C4-2B (cell line): ENCODE measurements at regions not wholly inside any gene's neighbourhood (a gene's known extent, or its start where the extent isn't known, plus 50 kb on each side); places are given as distances from the start of the nearest gene placed in this dataset.
A peak's percentile ranks its signal among the peaks of the same experiment; 100 is the strongest.
"Not testable (repeated sequence)": the region's sequence is repeated elsewhere in the genome, so short reads cannot be mapped to it uniquely, and the experiment has no call there.

Experiments
- H3K27ac ChIP-seq: fragments of 450-650 bp; 2 replicates; pipeline ENCODE4 v1.5.1; 2017
- ZFX ChIP-seq: fragments of 450-650 bp; IDR thresholded peaks from 2 replicates; pipeline ENCODE4 v1.6.1; 2017
- TF ChIP-seq, protein P1 (sequence below): fragments of 450-650 bp; conservative IDR thresholded peaks from 2 replicates; pipeline ENCODE4 v1.5.1; 2017; ENCODE audit warnings: mild to moderate bottlenecking

DNA sequence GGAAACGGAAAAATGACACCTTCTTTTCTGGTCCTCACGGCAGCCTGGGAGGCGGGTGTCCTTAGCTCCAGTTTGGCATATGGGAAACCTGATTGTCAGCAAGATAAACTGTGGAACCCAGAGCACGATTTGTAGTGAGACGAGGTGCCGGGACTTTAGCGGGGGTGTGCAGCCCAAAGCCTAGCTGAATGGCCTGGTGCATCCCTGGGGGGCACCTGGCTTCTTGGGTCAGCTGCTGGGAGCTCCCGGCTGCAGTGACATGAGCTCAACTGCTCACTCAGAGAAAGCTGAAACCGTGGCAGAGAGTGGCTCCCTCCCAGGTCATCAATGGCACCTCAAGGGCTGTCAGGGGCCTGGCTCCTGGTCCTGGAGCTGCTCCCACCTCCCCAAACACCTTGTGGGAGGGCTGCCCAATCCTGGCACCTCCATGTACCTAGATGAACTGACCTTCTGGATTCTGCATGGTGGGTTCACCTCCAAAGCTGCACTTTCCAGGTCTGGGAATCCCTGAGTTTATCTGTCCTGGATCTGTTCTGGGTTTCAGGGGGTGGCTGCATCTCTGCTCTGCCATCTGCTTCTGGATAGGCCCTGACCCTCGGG, 260.5 kb downstream of the MATN1 start:
- TF ChIP-seq, protein P1, sequence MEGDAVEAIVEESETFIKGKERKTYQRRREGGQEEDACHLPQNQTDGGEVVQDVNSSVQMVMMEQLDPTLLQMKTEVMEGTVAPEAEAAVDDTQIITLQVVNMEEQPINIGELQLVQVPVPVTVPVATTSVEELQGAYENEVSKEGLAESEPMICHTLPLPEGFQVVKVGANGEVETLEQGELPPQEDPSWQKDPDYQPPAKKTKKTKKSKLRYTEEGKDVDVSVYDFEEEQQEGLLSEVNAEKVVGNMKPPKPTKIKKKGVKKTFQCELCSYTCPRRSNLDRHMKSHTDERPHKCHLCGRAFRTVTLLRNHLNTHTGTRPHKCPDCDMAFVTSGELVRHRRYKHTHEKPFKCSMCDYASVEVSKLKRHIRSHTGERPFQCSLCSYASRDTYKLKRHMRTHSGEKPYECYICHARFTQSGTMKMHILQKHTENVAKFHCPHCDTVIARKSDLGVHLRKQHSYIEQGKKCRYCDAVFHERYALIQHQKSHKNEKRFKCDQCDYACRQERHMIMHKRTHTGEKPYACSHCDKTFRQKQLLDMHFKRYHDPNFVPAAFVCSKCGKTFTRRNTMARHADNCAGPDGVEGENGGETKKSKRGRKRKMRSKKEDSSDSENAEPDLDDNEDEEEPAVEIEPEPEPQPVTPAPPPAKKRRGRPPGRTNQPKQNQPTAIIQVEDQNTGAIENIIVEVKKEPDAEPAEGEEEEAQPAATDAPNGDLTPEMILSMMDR = no peak
- TF ChIP-seq ZFX = no peak
- H3K27ac ChIP-seq = no peak overlapping the region

DNA sequence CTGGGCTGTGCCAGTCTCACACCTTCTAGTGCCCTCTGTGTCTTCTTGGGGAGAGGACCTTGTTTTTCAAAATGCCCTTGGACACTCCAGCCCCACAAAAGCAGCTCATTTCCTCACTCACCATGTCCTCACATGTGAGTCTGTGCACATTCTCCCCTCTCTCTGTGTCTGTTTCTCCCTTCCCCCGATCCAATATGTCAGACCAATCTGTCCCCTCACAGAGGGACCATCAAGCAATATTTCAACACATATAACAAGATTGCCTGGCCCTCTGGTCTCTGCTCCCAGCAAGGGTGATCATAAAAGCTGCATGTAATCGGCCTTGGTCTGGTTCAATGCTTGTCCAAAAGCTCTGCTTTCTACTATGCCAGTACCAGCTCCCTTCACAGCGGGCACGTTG, 261.2 kb downstream of the MATN1 start:
- peak overlapping the region; percentile 31; the same call in 1 of the 2 replicates for H3K27ac ChIP-seq
- TF ChIP-seq, protein P1 = no peak
- no peak for TF ChIP-seq ZFX

DNA sequence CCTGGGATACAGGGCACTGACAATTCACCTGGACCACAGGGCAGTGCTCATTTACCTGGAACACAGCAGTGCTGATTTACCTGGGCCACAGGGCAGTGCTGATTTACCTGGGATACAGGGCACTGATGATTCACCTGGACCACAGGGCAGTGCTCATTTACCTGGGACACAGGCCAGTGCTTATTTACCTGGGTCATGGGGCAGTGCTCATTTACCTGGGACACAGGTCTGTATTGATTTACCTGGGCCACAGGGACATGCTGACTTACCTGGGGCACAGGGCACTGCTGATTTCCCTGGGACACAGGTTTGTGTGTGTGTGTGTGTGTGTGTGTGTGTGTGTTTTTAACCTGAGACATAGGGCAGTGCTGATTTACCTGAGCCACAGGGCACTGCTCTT, 261.7 kb downstream of the MATN1 start:
- peak overlapping the region; percentile 31; the same call in 1 of the 2 replicates for H3K27ac ChIP-seq
- TF ChIP-seq, protein P1 = no peak
- no peak for TF ChIP-seq ZFX

DNA sequence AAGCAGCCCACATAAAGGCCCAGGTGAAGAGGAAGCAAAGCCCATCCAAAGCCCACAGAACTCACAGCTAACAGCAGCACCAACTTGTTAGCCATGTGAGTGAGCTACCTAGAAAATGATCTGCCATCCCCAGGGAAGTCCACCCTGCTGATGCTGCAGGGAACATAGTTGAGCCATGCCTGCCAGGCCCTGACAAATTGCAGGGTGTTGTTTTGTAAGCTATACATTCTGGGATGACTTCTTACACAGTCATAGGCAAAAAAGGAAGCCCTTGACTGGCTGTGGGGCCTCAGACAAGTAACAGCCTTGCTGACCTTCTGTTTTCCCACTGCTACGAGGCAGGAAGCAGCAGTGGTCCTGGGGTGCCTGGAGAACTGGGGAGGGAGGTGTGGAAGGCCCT, 262.7 kb downstream of the MATN1 start:
- H3K27ac ChIP-seq = no peak overlapping the region
- no peak for TF ChIP-seq ZFX
- TF ChIP-seq, protein P1 = no peak

DNA sequence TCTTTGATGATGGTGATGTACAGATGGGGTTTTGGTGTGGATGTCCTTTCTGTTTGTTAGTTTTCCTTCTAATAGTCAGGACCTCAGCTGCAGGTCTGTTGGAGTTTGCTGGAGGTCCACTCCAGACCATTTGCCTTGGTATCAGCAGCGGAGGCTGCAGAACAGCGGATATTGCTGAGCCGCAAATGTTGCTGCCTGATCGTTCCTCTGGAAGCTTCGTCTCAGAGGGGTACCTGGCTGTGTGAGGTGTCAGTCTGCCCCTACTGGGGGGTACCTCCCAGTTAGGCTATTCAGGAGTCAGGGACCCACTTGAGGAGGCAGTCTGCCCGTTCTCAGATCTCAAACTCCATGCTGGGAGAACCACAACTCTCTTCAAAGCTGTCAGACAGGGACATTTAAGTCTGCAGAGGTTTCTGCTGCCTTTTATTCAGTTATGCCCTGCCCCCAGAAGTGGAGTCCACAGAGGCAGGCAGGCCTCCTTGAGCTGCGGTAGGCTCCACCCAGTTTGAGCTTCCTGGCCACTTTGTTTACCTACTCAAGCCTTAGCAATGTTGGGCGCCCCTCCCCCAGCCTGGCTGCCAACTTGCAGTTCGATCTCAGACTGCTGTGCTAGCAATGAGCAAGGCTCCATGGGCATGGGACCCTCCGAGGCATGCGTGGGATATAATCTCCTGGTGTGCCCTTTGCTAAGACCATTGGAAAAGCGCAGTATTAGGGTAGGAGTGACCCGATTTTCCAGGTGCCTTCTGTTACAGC, 264.5 kb downstream of the MATN1 start:
- H3K27ac ChIP-seq = not testable (repeated sequence)

DNA sequence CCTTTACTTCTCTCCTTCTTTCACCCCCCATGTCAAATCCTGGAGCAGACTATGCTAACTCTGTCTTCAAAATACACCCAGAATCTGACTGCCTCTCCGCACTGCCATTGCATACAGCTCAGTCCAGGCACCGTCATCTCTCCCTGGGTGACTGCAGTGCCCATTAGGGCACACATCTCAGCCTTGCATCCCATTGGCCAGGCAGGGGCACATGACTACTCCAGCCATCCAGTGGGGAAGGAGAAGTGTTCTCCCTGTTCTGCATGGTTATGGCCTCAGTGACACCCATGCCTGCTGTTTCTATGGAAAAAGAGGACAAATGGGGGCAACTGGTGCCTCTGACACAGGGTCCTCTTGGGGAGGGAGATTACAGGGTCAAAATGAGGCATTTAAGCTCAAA, 270.5 kb downstream of the MATN1 start:
- TF ChIP-seq ZFX = no peak
- TF ChIP-seq, protein P1 = no peak
- H3K27ac ChIP-seq = no peak overlapping the region

DNA sequence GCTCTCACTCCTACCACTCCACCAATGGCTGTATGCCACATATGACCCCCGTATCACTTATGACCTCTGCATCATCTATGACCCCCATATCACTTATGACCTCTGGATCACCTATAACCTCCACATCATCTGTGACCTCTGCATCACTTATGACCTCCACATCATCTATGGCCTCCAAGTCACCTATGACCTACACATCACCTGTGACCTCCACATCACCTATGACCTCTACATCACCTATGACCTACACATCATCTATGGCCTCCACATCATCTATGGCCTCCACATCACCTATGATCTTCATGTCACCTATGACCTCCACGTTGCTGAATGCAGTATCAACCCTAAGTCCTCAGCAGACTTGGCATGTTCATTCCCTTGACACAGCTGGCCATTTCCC, 271.2 kb downstream of the MATN1 start:
- no peak overlapping the region for H3K27ac ChIP-seq
- TF ChIP-seq, protein P1 = no peak
- TF ChIP-seq ZFX = no peak
